Lower lobe of right lung (tissue), 2 donors: ENCODE measurements at regions not wholly inside any gene's neighbourhood (a gene's known extent, or its start where the extent isn't known, plus 50 kb on each side); places are given as distances from the start of the nearest gene placed in this dataset.
"Not testable (repeated sequence)": the region's sequence is repeated elsewhere in the genome, so short reads cannot be mapped to it uniquely, and the experiment has no call there.

ENCODE experiments used
- ATAC-seq, 2 donors: fragments of 200-7000 bp; cut with Tn5 transposase; one replicate each; pipeline ENCODE4 v1.9.1; 2020 to 2022; ENCODE audit warnings: mild to moderate bottlenecking in 2 of 2, moderate library complexity in 2 of 2
- DNase-seq: peaks from one replicate; pipeline ENCODE4 v3.0.0-alpha.2; 2020
- H3K27ac ChIP-seq: fragments of 200-600 bp; one replicate; pipeline ENCODE4 v1.8.0; 2022
- H3K27me3 ChIP-seq: fragments of 200-600 bp; one replicate; pipeline ENCODE4 v1.8.0; 2022; ENCODE audit warnings: low read depth
- H3K36me3 ChIP-seq: fragments of 200-600 bp; one replicate; pipeline ENCODE4 v1.8.0; 2022; ENCODE audit warnings: mild to moderate bottlenecking
- H3K4me1 ChIP-seq: fragments of 200-600 bp; one replicate; pipeline ENCODE4 v1.8.0; 2022
- H3K4me3 ChIP-seq: fragments of 200-600 bp; one replicate; pipeline ENCODE4 v1.8.0; 2022; ENCODE audit warnings: mild to moderate bottlenecking
- H3K9me3 ChIP-seq: fragments of 200-600 bp; one replicate; pipeline ENCODE4 v1.8.0; 2022
- CTCF ChIP-seq: fragments of 200-600 bp; IDR thresholded peaks from one replicate; pipeline ENCODE4 v1.8.0; 2022; ENCODE audit warnings: antibody characterized with exemption, mild to moderate bottlenecking
- intact Hi-C: fragments of 100-400 bp; cut with DNase I; formaldehyde crosslinking; loops from one replicate; pipeline ENCODE4 v1.11.0; 2022
- donor health status: DM: no; HTN: yes; CAD: no; lungs with severe emphysema.

DNA sequence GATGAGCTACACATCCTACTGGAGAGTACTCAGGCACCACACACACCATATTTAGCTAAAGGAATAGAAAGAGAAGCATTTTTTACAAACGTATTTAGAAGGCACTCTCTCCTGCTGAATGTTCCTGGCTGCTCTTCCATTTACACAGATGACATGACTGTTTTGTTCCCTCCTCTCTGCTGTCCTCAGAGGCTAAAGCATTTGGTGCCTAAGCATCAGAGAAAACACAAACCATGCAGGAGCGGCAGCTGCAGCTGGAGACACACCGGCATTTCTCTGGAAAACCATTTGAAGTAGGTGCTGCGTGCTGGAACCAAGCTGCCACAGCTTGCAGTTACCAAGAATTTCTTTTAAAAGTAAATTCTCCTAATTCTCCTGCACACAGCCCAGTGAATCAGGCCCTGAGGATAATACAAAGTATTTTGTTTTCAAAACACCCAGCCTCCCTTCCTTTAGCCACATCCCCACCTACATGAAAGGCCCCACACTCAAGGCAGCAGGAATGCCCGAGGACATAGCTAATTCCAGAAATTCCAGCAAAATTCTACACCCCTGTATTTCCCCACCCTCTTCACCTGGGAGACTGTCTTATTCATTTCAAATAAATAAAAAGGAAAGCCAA lies 488.9 kb upstream of the SOX11 start:
- ATAC-seq = no peak
- TF ChIP-seq CTCF = no peak
- intact Hi-C loops = no loop called here
- H3K27ac ChIP-seq = no peak overlapping the region
- no peak overlapping the region for H3K4me3 ChIP-seq
- no peak for DNase-seq
- H3K27me3 ChIP-seq = no peaks in the 10 kb centered on the region
- no peaks in the 10 kb centered on the region for H3K36me3 ChIP-seq
- no peaks in the 10 kb centered on the region for H3K9me3 ChIP-seq
- H3K4me1 ChIP-seq = no peaks in the 10 kb centered on the region

DNA sequence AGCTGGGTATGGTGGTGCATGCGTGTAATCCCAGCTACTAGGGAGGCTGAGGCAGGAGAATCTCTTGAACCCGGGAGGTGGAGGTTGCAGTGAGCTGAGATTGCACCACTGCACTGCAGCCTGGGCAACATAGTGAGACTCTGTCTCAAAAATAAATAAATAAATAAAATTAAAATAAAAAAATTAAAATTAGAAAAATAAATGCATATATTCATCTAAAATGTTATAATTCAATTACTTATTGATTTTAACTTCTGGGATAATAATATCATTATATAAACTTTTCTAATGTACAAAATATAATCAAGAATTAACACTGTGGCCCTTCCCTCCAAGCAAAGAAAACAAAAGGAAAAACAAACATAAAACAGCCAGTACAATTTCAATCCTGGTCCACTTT lies 485.4 kb upstream of the SOX11 start:
- ATAC-seq, H3K4me3 ChIP-seq, H3K4me1 ChIP-seq, H3K9me3 ChIP-seq, DNase-seq, H3K36me3 ChIP-seq, H3K27ac ChIP-seq, intact Hi-C loops, H3K27me3 ChIP-seq: not testable (repeated sequence)

DNA sequence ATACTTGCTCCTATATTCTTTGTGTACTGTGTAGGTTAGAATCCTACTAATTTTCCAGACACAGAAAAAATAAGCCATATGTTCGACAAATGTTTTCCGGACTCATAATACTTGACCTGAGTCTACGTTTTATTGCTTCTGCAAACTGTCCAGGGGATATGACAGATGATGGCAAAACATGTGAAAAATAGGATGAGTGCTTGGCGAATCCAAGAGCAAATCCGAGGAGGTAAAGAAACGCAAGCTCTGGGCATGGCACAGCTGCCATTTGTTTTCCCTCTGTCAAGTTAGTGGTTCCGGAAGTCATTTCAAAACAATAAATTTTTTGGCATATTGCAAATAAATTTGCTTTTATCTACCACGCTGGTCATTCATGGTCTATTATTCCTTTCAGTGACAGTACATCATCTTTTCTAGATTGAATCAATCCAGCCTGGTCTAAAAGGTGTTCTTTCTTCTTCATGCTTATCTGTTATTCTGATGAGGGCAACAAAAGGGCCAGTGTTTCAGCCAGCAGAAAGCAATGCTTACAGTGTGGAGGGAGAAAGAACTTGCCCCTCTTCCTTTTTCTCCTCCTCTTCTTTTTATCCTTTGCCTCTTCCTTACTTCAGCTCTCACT lies 476.1 kb upstream of the SOX11 start:
- Histone ChIP-seq H3K4me1 (no peaks in the 10 kb centered on the region), H3K36me3 (no peaks in the 10 kb centered on the region), H3K27ac (no peak overlapping the region), H3K9me3 (no peaks in the 10 kb centered on the region), H3K4me3 (no peak overlapping the region), H3K27me3 (no peaks in the 10 kb centered on the region)
- DNase-seq (no peak), ATAC-seq (no peak)
- intact Hi-C loops = no loop called here
- TF ChIP-seq CTCF = no peak

DNA sequence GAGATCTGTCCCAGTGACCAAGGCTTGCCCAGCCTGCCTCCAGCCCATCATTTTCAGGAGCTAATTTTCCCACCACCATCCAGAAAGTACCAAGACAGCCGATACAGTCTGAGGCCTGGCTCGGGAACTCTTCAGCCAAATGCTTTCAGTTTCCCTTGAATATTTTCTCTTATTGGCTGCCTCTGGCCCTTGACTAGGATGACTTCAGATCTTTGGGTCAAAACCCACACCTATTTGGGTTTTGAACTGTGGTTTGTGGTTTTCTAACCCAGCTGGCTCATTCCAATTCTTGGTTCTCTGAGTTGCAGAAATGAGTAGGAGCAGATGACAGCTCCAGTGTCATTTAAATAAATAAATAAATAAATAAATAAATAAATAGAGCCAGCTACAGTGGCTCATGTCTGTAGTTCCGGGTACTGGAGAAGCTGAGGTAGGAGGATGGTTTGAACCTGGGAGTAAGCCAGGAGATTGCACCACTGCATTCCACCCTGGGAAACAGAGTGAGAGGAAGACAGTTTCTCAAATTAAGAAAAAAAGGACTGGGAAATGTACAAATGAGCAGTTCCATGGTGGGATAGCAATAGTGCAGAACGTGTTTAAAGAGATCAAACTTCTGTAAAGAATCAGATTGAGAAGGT lies 465.0 kb upstream of the SOX11 start:
- no peak overlapping the region for H3K27ac ChIP-seq
- no peak for TF ChIP-seq CTCF

GRCh38 chr2:5229574-5229973 lies 462.6 kb upstream of the SOX11 start:
- intact Hi-C loops = no loop called here
- Histone ChIP-seq H3K36me3 (no peaks in the 10 kb centered on the region), H3K27ac (no peak overlapping the region), H3K4me1 (no peaks in the 10 kb centered on the region), H3K9me3 (no peaks in the 10 kb centered on the region), H3K27me3 (no peaks in the 10 kb centered on the region), H3K4me3 (no peak overlapping the region)
- DNase-seq (no peak), ATAC-seq (no peak)
- no peak for TF ChIP-seq CTCF

More for the DNA sequence above, 465.0 kb upstream of the SOX11 start:
- intact Hi-C loops = no loop called here
- Histone ChIP-seq H3K4me1 (no peaks in the 10 kb centered on the region), H3K9me3 (no peaks in the 10 kb centered on the region), H3K36me3 (no peaks in the 10 kb centered on the region), H3K4me3 (no peak overlapping the region), H3K27me3 (no peaks in the 10 kb centered on the region)
- DNase-seq = no peak
- no peak for ATAC-seq

- ATAC-seq (no peak), DNase-seq (no peak)
- intact Hi-C loops = no loop called here
- Histone ChIP-seq H3K27ac (no peak overlapping the region), H3K4me1 (no peaks in the 10 kb centered on the region), H3K9me3 (no peaks in the 10 kb centered on the region), H3K27me3 (no peaks in the 10 kb centered on the region), H3K36me3 (no peaks in the 10 kb centered on the region), H3K4me3 (no peak overlapping the region)
- no peak for TF ChIP-seq CTCF
These were observed 461.7 kb upstream of the SOX11 start for GRCh38 chr2:5230444-5230843.
